ENCODE measurements at regions not wholly inside any gene's neighbourhood (a gene's known extent, or its start where the extent isn't known, plus 50 kb on each side); places are given as distances from the start of the nearest gene placed in this dataset.

GRCh38 chr14:35999294-35999693, 173.2 kb downstream of the BRMS1L start:
- H3K27me3 ChIP-seq (ENCODE audit: control insufficient read depth in 4 of 4, insufficient read depth in 4 of 4, low read length in 3 of 4), result no peaks in the 10 kb centered on the region
- no peak overlapping the region for H3K27ac ChIP-seq (ENCODE audit: low read depth in 1 of 2, low read length in 2 of 2)
- WGBS, result 88% methylated on average over 5 of the region's 5 CpGs
- no peak for TF ChIP-seq RXRA (IDR thresholded peaks at IDR 0.05)
- TF ChIP-seq, protein P1, sequence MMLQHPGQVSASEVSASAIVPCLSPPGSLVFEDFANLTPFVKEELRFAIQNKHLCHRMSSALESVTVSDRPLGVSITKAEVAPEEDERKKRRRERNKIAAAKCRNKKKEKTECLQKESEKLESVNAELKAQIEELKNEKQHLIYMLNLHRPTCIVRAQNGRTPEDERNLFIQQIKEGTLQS (IDR thresholded peaks at IDR 0.05), result no peak
- no peak for TF ChIP-seq RAD21 (IDR thresholded peaks at IDR 0.05)
- no peak for TF ChIP-seq YY1 (IDR thresholded peaks at IDR 0.05)
- TF ChIP-seq REST (IDR thresholded peaks at IDR 0.05), result no peak
- TF ChIP-seq CTCF (IDR thresholded peaks at IDR 0.05; ENCODE audit: low read depth, low read length, missing input control), result no peak
- no peak for TF ChIP-seq HNF4G (IDR thresholded peaks at IDR 0.05)
- no peak for TF ChIP-seq FOXA1 (IDR thresholded peaks at IDR 0.05)
- no peak for TF ChIP-seq EGR1 (IDR thresholded peaks at IDR 0.05; ENCODE audit: low read depth in 2 of 2)
- no peak for TF ChIP-seq NR2F2 (IDR thresholded peaks at IDR 0.05)
- no peak for TF ChIP-seq JUND (IDR thresholded peaks at IDR 0.05)
- TF ChIP-seq SP1 (IDR thresholded peaks at IDR 0.05), result no peak
- TF ChIP-seq ZBTB33 (IDR thresholded peaks at IDR 0.05), result no peak
- TF ChIP-seq, protein P2, sequence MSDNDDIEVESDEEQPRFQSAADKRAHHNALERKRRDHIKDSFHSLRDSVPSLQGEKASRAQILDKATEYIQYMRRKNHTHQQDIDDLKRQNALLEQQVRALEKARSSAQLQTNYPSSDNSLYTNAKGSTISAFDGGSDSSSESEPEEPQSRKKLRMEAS (IDR thresholded peaks at IDR 0.05), result no peak
- TF ChIP-seq GABPA (IDR thresholded peaks at IDR 0.05 in 1 of 2, conservative IDR thresholded peaks at IDR 0.05 in 1 of 2), result no peak
- TF ChIP-seq HNF4A (conservative IDR thresholded peaks at IDR 0.05), result no peak
- TF ChIP-seq FOXA2 (IDR thresholded peaks at IDR 0.05), result no peak
- H3K4me3 ChIP-seq (ENCODE audit: low read depth in 1 of 3, low read length in 3 of 3), result no peak overlapping the region
- no peak overlapping the region for H3K9ac ChIP-seq (ENCODE audit: low read depth in 1 of 2, low read length in 2 of 2)
- DNase-seq (ENCODE audit: low spot score), result no peak
- H3K36me3 ChIP-seq (ENCODE audit: control insufficient read depth in 4 of 4, insufficient read depth in 3 of 4, low read depth in 1 of 4, low read length in 3 of 4), result no peaks in the 10 kb centered on the region
- H3K9me3 ChIP-seq (ENCODE audit: control insufficient read depth in 4 of 4, low read length in 3 of 4), result no peaks in the 10 kb centered on the region
- H3K4me1 ChIP-seq (ENCODE audit: control insufficient read depth in 4 of 4, insufficient read depth in 4 of 4, low read length in 3 of 4), result no peaks in the 10 kb centered on the region

DNA sequence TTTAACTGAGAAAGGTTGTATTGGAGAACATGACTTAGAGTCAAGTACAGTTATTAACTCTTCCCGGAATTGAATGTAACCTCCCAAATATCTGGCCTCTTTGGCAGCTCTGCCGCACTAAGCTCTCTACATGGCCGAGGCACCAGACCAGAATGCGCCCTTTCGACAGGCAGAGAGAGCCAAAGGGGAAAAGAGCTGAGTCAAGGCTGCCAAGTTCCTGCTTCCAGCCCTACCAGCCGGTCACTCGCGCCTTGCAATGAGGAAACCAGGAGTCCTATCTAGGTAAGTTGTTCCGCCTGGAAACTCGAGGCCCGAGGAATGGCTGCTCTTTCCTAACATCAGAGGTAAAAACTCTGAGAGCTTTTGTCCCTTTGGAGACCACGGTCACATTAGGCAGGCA, 172.2 kb downstream of the BRMS1L start:
- no peaks in the 10 kb centered on the region for H3K36me3 ChIP-seq (ENCODE audit: control insufficient read depth in 4 of 4, insufficient read depth in 3 of 4, low read depth in 1 of 4, low read length in 3 of 4)
- no peaks in the 10 kb centered on the region for H3K4me1 ChIP-seq (ENCODE audit: control insufficient read depth in 4 of 4, insufficient read depth in 4 of 4, low read length in 3 of 4)
- no peak overlapping the region for H3K9ac ChIP-seq (ENCODE audit: low read depth in 1 of 2, low read length in 2 of 2)
- no peak overlapping the region for H3K27ac ChIP-seq (ENCODE audit: low read depth in 1 of 2, low read length in 2 of 2)
- H3K4me3 ChIP-seq (ENCODE audit: low read depth in 1 of 3, low read length in 3 of 3), result no peak overlapping the region
- H3K27me3 ChIP-seq (ENCODE audit: control insufficient read depth in 4 of 4, insufficient read depth in 4 of 4, low read length in 3 of 4), result no peaks in the 10 kb centered on the region
- H3K9me3 ChIP-seq (ENCODE audit: control insufficient read depth in 4 of 4, low read length in 3 of 4), result no peaks in the 10 kb centered on the region
- no peak for DNase-seq (ENCODE audit: low spot score)
- WGBS, result 90% methylated on average over 12 of the region's 12 CpGs
- TF ChIP-seq FOXA1 (IDR thresholded peaks at IDR 0.05), result no peak
- no peak for TF ChIP-seq ZBTB33 (IDR thresholded peaks at IDR 0.05)
- no peak for TF ChIP-seq NR2F2 (IDR thresholded peaks at IDR 0.05)
- TF ChIP-seq RAD21 (IDR thresholded peaks at IDR 0.05), result no peak
- no peak for TF ChIP-seq JUND (IDR thresholded peaks at IDR 0.05)
- TF ChIP-seq, protein P1 (IDR thresholded peaks at IDR 0.05), result no peak
- no peak for TF ChIP-seq YY1 (IDR thresholded peaks at IDR 0.05)
- TF ChIP-seq SP1 (IDR thresholded peaks at IDR 0.05), result no peak
- no peak for TF ChIP-seq EGR1 (IDR thresholded peaks at IDR 0.05; ENCODE audit: low read depth in 2 of 2)
- TF ChIP-seq RXRA (IDR thresholded peaks at IDR 0.05), result no peak
- TF ChIP-seq, protein P2 (IDR thresholded peaks at IDR 0.05), result no peak
- no peak for TF ChIP-seq REST (IDR thresholded peaks at IDR 0.05)
- TF ChIP-seq HNF4G (IDR thresholded peaks at IDR 0.05), result no peak
